ENCODE measurements at regions not wholly inside any gene's neighbourhood (a gene's known extent, or its start where the extent isn't known, plus 50 kb on each side); places are given as distances from the start of the nearest gene placed in this dataset.

GRCh38 chr15:49706805-49707204 is 86.0 kb downstream of the DTWD1 start:
- H3K4me1 Mint-ChIP-seq, result peaks cover 42% of the 10 kb centered on the region
- no CpG with 5 or more reads among the region's 3 CpGs for WGBS (ENCODE audit: insufficient coverage)
- Histone ChIP-seq H3K27ac (ENCODE audit: low read depth in 1 of 2, low read length in 2 of 2) (peak overlapping the region in 1 of 2 donors; percentile 59), H2AFZ (ENCODE audit: insufficient read depth, low read depth, low read length, poor library complexity, severe bottlenecking) (no peak overlapping the region), H4K20me1 (ENCODE audit: insufficient read depth, low read length) (no peaks in the 10 kb centered on the region), H3K4me1 (ENCODE audit: control insufficient read depth in 1 of 2, insufficient read depth in 2 of 2, low read length in 2 of 2) (peaks cover 24 to 42% of the 10 kb centered on the region in 2 donors), H3K27me3 (ENCODE audit: control insufficient read depth in 2 of 2, insufficient read depth in 2 of 2, low read length in 2 of 2) (no peaks in the 10 kb centered on the region), H3K4me2 (replicated peaks; ENCODE audit: extremely low read depth, low read length, poor library complexity, severe bottlenecking) (peak overlapping the region; percentile 61), H3K9me3 (replicated peaks in 1 of 2; ENCODE audit: control insufficient read depth in 1 of 2, insufficient read depth in 1 of 2, low read length in 2 of 2) (peaks cover 13 to 24% of the 10 kb centered on the region in 2 donors), H3K36me3 (replicated peaks in 1 of 2; ENCODE audit: control insufficient read depth in 1 of 2, insufficient read depth in 2 of 2, low read length in 2 of 2) (no peaks in the 10 kb centered on the region), H3K4me3 (replicated peaks in 1 of 3; ENCODE audit: low read depth in 2 of 3, low read length in 3 of 3) (peak overlapping the region in 1 of 3 experiments; percentile 59), H3K9ac (ENCODE audit: insufficient read depth, low read length, poor library complexity, severe bottlenecking) (no peak overlapping the region), H3K79me2 (ENCODE audit: insufficient read depth, low read length) (no peaks in the 10 kb centered on the region)
- peak overlapping the region in 1 of 2 donors; percentile 65 for H3K4me3 Mint-ChIP-seq
- peak overlapping the region; percentile 43 to 91 (median 86) for H3K27ac Mint-ChIP-seq
- peaks cover 18 to 38% (median 29%) of the 10 kb centered on the region in 7 donors for H3K9me3 Mint-ChIP-seq
- DNase-seq, result peak; percentile 70 to 82 (median 71)
- peaks cover 10 to 16% of the 10 kb centered on the region in 2 donors for H3K36me3 Mint-ChIP-seq
- TF ChIP-seq CTCF (IDR thresholded peaks at IDR 0.05), result no peak
- H3K27me3 Mint-ChIP-seq (ENCODE audit: low read depth in 3 of 3), result no peaks in the 10 kb centered on the region
- intact Hi-C loops (cut with micrococcal nuclease), result loop anchor here in 1 of 2 donors (10.0 kb wide), 1 partner anchor 892 kb away; the partner anchor contains the start of gene CEP152

- no CpG with 5 or more reads among the region's 1 CpG for WGBS (ENCODE audit: insufficient coverage)
- DNase-seq, result no peak
- no peak for TF ChIP-seq CTCF (IDR thresholded peaks at IDR 0.05)
- Mint-ChIP-seq H3K36me3 (peaks cover 11 to 16% of the 10 kb centered on the region in 2 donors), H3K9me3 (peaks cover 20 to 38% (median 29%) of the 10 kb centered on the region in 7 donors), H3K27ac (peak overlapping the region in 4 of 7 donors; percentile 25 to 91 (median 87)), H3K27me3 (ENCODE audit: low read depth in 3 of 3) (no peaks in the 10 kb centered on the region), H3K4me1 (peaks cover 49% of the 10 kb centered on the region), H3K4me3 (no peak overlapping the region)
- intact Hi-C loops (cut with micrococcal nuclease), result loop anchor here in 1 of 2 donors (10.0 kb wide), 1 partner anchor 893 kb away; the partner anchor contains the start of gene CEP152
- Histone ChIP-seq H3K9me3 (replicated peaks in 1 of 2; ENCODE audit: control insufficient read depth in 1 of 2, insufficient read depth in 1 of 2, low read length in 2 of 2) (peaks cover 13 to 24% of the 10 kb centered on the region in 2 donors), H3K79me2 (ENCODE audit: insufficient read depth, low read length) (no peaks in the 10 kb centered on the region), H3K4me2 (replicated peaks; ENCODE audit: extremely low read depth, low read length, poor library complexity, severe bottlenecking) (peak overlapping the region; percentile 61), H2AFZ (ENCODE audit: insufficient read depth, low read depth, low read length, poor library complexity, severe bottlenecking) (no peak overlapping the region), H3K4me1 (ENCODE audit: control insufficient read depth in 1 of 2, insufficient read depth in 2 of 2, low read length in 2 of 2) (peaks cover 29 to 50% of the 10 kb centered on the region in 2 donors), H3K36me3 (replicated peaks in 1 of 2; ENCODE audit: control insufficient read depth in 1 of 2, insufficient read depth in 2 of 2, low read length in 2 of 2) (no peaks in the 10 kb centered on the region), H3K9ac (ENCODE audit: insufficient read depth, low read length, poor library complexity, severe bottlenecking) (no peak overlapping the region), H3K4me3 (replicated peaks in 1 of 3; ENCODE audit: low read depth in 2 of 3, low read length in 3 of 3) (peak overlapping the region in 1 of 3 experiments; percentile 59), H4K20me1 (ENCODE audit: insufficient read depth, low read length) (no peaks in the 10 kb centered on the region), H3K27ac (ENCODE audit: low read depth in 1 of 2, low read length in 2 of 2) (peak overlapping the region in 1 of 2 donors; percentile 59), H3K27me3 (ENCODE audit: control insufficient read depth in 2 of 2, insufficient read depth in 2 of 2, low read length in 2 of 2) (no peaks in the 10 kb centered on the region)
Observed at GRCh38 chr15:49707598-49707997, 86.8 kb downstream of the DTWD1 start.

Data from CD14-positive monocyte (primary cell).